ENCODE measurements at regions not wholly inside any gene's neighbourhood (a gene's known extent, or its start where the extent isn't known, plus 50 kb on each side); places are given as distances from the start of the nearest gene placed in this dataset.

DNA sequence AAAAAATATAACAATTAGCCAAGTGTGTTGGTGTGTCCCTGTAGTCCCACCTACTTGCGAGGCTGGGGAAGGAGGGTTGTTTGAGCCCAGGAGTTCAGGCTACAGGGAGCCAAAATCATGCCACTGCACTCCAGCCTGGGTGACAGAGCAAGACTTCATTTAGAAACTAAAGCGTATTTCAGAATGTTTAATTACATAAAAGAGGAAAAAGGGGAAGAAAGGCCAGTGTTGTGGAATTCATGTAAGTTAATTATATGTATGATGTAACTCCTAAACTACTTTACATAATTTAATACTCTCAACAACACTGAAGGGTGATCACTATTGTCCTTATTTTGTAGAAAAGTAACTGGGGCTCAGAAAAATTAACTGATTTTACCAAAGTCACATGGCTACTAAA lies 67.2 kb upstream of the HOPX start:
- Histone ChIP-seq H3K9me3 (peaks cover 0 to 2% of the 10 kb centered on the region in 2 donors), H3K27ac (no peak overlapping the region), H3K4me3 (no peak overlapping the region), H3K36me3 (no peaks in the 10 kb centered on the region), H3K4me1 (no peaks in the 10 kb centered on the region), H3K27me3 (no peaks in the 10 kb centered on the region)
- intact Hi-C loops (cut with DNase I; ENCODE audit: low total_unique reads), result no loop called here
- DNase-seq (ENCODE audit: low spot score in 2 of 2), result no peak
- TF ChIP-seq, protein P1, sequence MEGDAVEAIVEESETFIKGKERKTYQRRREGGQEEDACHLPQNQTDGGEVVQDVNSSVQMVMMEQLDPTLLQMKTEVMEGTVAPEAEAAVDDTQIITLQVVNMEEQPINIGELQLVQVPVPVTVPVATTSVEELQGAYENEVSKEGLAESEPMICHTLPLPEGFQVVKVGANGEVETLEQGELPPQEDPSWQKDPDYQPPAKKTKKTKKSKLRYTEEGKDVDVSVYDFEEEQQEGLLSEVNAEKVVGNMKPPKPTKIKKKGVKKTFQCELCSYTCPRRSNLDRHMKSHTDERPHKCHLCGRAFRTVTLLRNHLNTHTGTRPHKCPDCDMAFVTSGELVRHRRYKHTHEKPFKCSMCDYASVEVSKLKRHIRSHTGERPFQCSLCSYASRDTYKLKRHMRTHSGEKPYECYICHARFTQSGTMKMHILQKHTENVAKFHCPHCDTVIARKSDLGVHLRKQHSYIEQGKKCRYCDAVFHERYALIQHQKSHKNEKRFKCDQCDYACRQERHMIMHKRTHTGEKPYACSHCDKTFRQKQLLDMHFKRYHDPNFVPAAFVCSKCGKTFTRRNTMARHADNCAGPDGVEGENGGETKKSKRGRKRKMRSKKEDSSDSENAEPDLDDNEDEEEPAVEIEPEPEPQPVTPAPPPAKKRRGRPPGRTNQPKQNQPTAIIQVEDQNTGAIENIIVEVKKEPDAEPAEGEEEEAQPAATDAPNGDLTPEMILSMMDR (IDR thresholded peaks at IDR 0.05), result no peak
- TF ChIP-seq POLR2A (IDR thresholded peaks at IDR 0.05) (no peak), POLR2AphosphoS5 (IDR thresholded peaks at IDR 0.05) (no peak)

DNA sequence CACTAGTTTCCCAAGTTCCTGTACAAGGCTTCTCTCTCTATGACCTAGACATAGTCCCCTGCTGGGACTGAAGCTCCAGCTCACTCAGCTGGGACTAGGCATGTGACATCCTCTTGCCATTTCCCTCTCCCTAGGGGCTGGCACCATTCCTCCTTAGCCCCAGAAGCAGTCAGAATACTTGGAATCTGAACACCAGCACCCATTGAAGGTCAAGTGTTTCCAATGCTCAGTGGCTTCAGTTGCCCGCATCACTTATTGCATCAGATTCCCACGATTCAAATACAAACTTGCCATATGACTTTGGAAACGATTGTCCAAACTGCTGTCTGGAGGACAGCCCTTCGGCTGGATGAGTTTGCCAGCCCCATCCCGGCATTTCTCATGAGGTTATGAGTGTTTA lies 65.5 kb upstream of the HOPX start:
- Histone ChIP-seq H3K9me3 (peaks cover 0 to 2% of the 10 kb centered on the region in 2 donors), H3K4me3 (no peak overlapping the region), H3K27me3 (no peaks in the 10 kb centered on the region), H3K36me3 (no peaks in the 10 kb centered on the region), H3K4me1 (no peaks in the 10 kb centered on the region), H3K27ac (no peak overlapping the region)
- intact Hi-C loops (cut with DNase I; ENCODE audit: low total_unique reads), result no loop called here
- TF ChIP-seq, protein P1 (IDR thresholded peaks at IDR 0.05), result no peak
- TF ChIP-seq POLR2A (IDR thresholded peaks at IDR 0.05) (no peak), POLR2AphosphoS5 (IDR thresholded peaks at IDR 0.05) (no peak)
- no peak for DNase-seq (ENCODE audit: low spot score in 2 of 2)

DNA sequence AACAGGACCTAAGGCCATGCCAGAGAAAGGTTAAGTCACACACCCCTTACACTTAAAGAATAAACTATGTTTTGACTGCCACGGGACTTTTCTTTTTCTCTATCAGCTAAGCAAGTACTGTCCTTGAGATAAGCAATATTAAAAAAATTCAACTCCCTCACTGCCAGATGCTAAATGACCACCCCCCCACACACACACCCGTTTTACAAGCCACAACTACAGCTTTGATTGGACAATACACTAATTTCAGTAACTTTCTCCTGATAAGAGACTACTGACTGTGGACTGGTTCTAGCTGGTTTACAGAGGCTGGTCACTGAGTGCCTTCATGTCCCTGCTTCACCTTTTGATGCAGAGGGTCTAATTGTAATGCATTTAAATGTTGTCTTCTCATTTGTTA lies 63.9 kb upstream of the HOPX start:
- no peak for DNase-seq (ENCODE audit: low spot score in 2 of 2)
- intact Hi-C loops (cut with DNase I; ENCODE audit: low total_unique reads), result no loop called here

DNA sequence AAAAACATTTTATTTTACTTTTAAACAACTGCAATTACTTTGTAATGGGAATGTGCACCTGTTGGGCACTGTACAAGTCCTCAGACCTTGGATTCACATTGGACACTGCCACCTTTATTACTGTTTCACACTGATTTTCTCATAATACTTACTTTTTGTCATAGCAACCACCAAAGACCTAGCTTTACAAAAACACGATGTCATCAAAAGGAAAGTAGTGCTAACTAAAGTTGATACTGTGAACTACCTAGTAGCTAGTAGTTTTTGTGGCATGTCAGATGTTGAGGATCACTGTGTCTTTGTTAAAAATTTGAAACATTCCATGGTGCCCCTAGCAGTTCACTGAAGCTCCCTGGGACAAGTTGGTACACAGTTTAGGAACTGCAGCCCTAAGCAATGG lies 62.9 kb upstream of the HOPX start:
- no peak overlapping the region for H3K27ac ChIP-seq
- TF ChIP-seq POLR2A (IDR thresholded peaks at IDR 0.05), result no peak
- TF ChIP-seq, protein P1 (IDR thresholded peaks at IDR 0.05), result no peak
- TF ChIP-seq POLR2AphosphoS5 (IDR thresholded peaks at IDR 0.05), result no peak
- no peak overlapping the region for H3K4me3 ChIP-seq
- peaks cover 0 to 2% of the 10 kb centered on the region in 2 donors for H3K9me3 ChIP-seq
- H3K27me3 ChIP-seq, result no peaks in the 10 kb centered on the region
- DNase-seq (ENCODE audit: low spot score in 2 of 2), result no peak
- H3K4me1 ChIP-seq, result no peaks in the 10 kb centered on the region
- intact Hi-C loops (cut with DNase I; ENCODE audit: low total_unique reads), result no loop called here
- no peaks in the 10 kb centered on the region for H3K36me3 ChIP-seq

More for the DNA sequence above, 63.9 kb upstream of the HOPX start:
- peaks cover 0 to 2% of the 10 kb centered on the region in 2 donors for H3K9me3 ChIP-seq
- no peak overlapping the region for H3K4me3 ChIP-seq
- no peaks in the 10 kb centered on the region for H3K4me1 ChIP-seq
- H3K27me3 ChIP-seq, result no peaks in the 10 kb centered on the region
- no peaks in the 10 kb centered on the region for H3K36me3 ChIP-seq
- no peak for TF ChIP-seq POLR2A (IDR thresholded peaks at IDR 0.05)
- TF ChIP-seq, protein P1 (IDR thresholded peaks at IDR 0.05), result no peak
- TF ChIP-seq POLR2AphosphoS5 (IDR thresholded peaks at IDR 0.05), result no peak
- H3K27ac ChIP-seq, result no peak overlapping the region

DNA sequence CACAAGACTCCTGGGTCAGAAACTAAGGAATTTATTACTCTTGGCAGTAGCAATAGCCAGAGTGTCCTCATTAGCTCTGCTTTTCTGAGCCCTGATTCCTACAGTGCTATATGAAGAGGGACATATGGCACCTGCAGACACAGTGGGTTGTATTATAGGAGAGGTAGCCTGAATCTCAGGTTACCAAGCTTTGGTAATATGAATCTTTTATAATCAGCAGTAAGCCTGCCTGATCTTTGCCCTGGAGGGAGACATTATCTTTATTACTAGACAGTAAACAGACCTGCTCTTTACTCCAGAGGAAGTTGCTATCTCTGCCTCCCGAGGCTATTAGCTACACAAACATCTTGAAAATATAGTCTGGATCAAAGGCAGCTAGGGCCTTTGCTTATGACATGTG lies 62.5 kb upstream of the HOPX start:
- TF ChIP-seq POLR2A (IDR thresholded peaks at IDR 0.05), result no peak
- no peak for TF ChIP-seq POLR2AphosphoS5 (IDR thresholded peaks at IDR 0.05)
- TF ChIP-seq, protein P1 (IDR thresholded peaks at IDR 0.05), result no peak

More for the DNA sequence above, 62.5 kb upstream of the HOPX start:
- Histone ChIP-seq H3K36me3 (no peaks in the 10 kb centered on the region), H3K27ac (no peak overlapping the region), H3K9me3 (peaks cover 0 to 2% of the 10 kb centered on the region in 2 donors), H3K27me3 (no peaks in the 10 kb centered on the region), H3K4me3 (no peak overlapping the region), H3K4me1 (no peaks in the 10 kb centered on the region)
- intact Hi-C loops (cut with DNase I; ENCODE audit: low total_unique reads), result no loop called here
- DNase-seq (ENCODE audit: low spot score in 2 of 2), result no peak

All from breast epithelium (tissue), 4 donors.